ENCODE measurements at regions not wholly inside any gene's neighbourhood (a gene's known extent, or its start where the extent isn't known, plus 50 kb on each side); places are given as distances from the start of the nearest gene placed in this dataset.

- no peak for DNase-seq (ENCODE audit: low spot score in 2 of 2)
Observed at GRCh38 chr15:48038221-48038620, 82.6 kb upstream of the SLC24A5 start.

GRCh38 chr15:48040166-48040817 lies 80.5 kb upstream of the SLC24A5 start:
- DNase-seq (ENCODE audit: low spot score in 2 of 2): no peak
- Histone ChIP-seq H3K4me3 (no peak overlapping the region), H3K9me3 (no peaks in the 10 kb centered on the region), H3K27me3 (no peaks in the 10 kb centered on the region), H3K4me1 (no peaks in the 10 kb centered on the region), H3K27ac (no peak overlapping the region), H3K36me3 (no peaks in the 10 kb centered on the region)
- WGBS: 36% methylated on average over 6 of the region's 6 CpGs
- TF ChIP-seq POLR2A (IDR thresholded peaks at IDR 0.05): no peak
- no peak for TF ChIP-seq POLR2AphosphoS5 (IDR thresholded peaks at IDR 0.05)
- TF ChIP-seq EP300 (IDR thresholded peaks at IDR 0.05): no peak
- TF ChIP-seq, protein P1, sequence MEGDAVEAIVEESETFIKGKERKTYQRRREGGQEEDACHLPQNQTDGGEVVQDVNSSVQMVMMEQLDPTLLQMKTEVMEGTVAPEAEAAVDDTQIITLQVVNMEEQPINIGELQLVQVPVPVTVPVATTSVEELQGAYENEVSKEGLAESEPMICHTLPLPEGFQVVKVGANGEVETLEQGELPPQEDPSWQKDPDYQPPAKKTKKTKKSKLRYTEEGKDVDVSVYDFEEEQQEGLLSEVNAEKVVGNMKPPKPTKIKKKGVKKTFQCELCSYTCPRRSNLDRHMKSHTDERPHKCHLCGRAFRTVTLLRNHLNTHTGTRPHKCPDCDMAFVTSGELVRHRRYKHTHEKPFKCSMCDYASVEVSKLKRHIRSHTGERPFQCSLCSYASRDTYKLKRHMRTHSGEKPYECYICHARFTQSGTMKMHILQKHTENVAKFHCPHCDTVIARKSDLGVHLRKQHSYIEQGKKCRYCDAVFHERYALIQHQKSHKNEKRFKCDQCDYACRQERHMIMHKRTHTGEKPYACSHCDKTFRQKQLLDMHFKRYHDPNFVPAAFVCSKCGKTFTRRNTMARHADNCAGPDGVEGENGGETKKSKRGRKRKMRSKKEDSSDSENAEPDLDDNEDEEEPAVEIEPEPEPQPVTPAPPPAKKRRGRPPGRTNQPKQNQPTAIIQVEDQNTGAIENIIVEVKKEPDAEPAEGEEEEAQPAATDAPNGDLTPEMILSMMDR (IDR thresholded peaks at IDR 0.05): no peak

More at GRCh38 chr15:48038221-48038620, 82.6 kb upstream of the SLC24A5 start:
- TF ChIP-seq POLR2AphosphoS5 (IDR thresholded peaks at IDR 0.05): no peak
- TF ChIP-seq, protein P1 (IDR thresholded peaks at IDR 0.05): no peak
- TF ChIP-seq POLR2A (IDR thresholded peaks at IDR 0.05): no peak
- no peak for TF ChIP-seq EP300 (IDR thresholded peaks at IDR 0.05)
- WGBS: 82% methylated on average over 2 of the region's 2 CpGs
- Histone ChIP-seq H3K9me3 (no peaks in the 10 kb centered on the region), H3K36me3 (no peaks in the 10 kb centered on the region), H3K4me3 (no peak overlapping the region), H3K27ac (no peak overlapping the region), H3K4me1 (no peaks in the 10 kb centered on the region), H3K27me3 (no peaks in the 10 kb centered on the region)

- H3K27me3 ChIP-seq: no peaks in the 10 kb centered on the region
- TF ChIP-seq POLR2AphosphoS5 (IDR thresholded peaks at IDR 0.05) (no peak), EP300 (IDR thresholded peaks at IDR 0.05) (no peak), POLR2A (IDR thresholded peaks at IDR 0.05) (no peak)
- TF ChIP-seq, protein P1 (IDR thresholded peaks at IDR 0.05): no peak
Observed at GRCh38 chr15:48041454-48041853, 79.3 kb upstream of the SLC24A5 start.

GRCh38 chr15:48046813-48047438 lies 73.9 kb upstream of the SLC24A5 start:
- 63% methylated on average over 5 of the region's 5 CpGs for WGBS
- DNase-seq (ENCODE audit: low spot score in 2 of 2): no peak

More at GRCh38 chr15:48041454-48041853, 79.3 kb upstream of the SLC24A5 start:
- WGBS: 90% methylated on average over 2 of the region's 2 CpGs
- Histone ChIP-seq H3K27ac (no peak overlapping the region), H3K4me3 (no peak overlapping the region), H3K9me3 (no peaks in the 10 kb centered on the region), H3K36me3 (no peaks in the 10 kb centered on the region), H3K4me1 (no peaks in the 10 kb centered on the region)
- no peak for DNase-seq (ENCODE audit: low spot score in 2 of 2)

GRCh38 chr15:48049736-48050135 lies 71.1 kb upstream of the SLC24A5 start:
- Histone ChIP-seq H3K27me3 (no peaks in the 10 kb centered on the region), H3K27ac (no peak overlapping the region), H3K36me3 (no peaks in the 10 kb centered on the region), H3K9me3 (no peaks in the 10 kb centered on the region), H3K4me1 (no peaks in the 10 kb centered on the region), H3K4me3 (no peak overlapping the region)
- DNase-seq (ENCODE audit: low spot score in 2 of 2): no peak
- TF ChIP-seq EP300 (IDR thresholded peaks at IDR 0.05) (no peak), POLR2AphosphoS5 (IDR thresholded peaks at IDR 0.05) (no peak), POLR2A (IDR thresholded peaks at IDR 0.05) (no peak)
- TF ChIP-seq, protein P1 (IDR thresholded peaks at IDR 0.05): no peak

More at GRCh38 chr15:48046813-48047438, 73.9 kb upstream of the SLC24A5 start:
- no peaks in the 10 kb centered on the region for H3K27me3 ChIP-seq
- TF ChIP-seq EP300 (IDR thresholded peaks at IDR 0.05) (no peak), POLR2A (IDR thresholded peaks at IDR 0.05) (no peak), POLR2AphosphoS5 (IDR thresholded peaks at IDR 0.05) (no peak)
- TF ChIP-seq, protein P1 (IDR thresholded peaks at IDR 0.05): no peak
- no peaks in the 10 kb centered on the region for H3K4me1 ChIP-seq
- H3K4me3 ChIP-seq: no peak overlapping the region
- no peak overlapping the region for H3K27ac ChIP-seq
- H3K36me3 ChIP-seq: no peaks in the 10 kb centered on the region
- no peaks in the 10 kb centered on the region for H3K9me3 ChIP-seq

Data from suprapubic skin (tissue), 4 donors.